LoVo (cell line): ENCODE measurements at regions not wholly inside any gene's neighbourhood (a gene's known extent, or its start where the extent isn't known, plus 50 kb on each side); places are given as distances from the start of the nearest gene placed in this dataset.
"Not testable (repeated sequence)": the region's sequence is repeated elsewhere in the genome, so short reads cannot be mapped to it uniquely, and the experiment has no call there.

Experiments used
- DNase-seq: peaks from one replicate; pipeline ENCODE4 v3.0.0-alpha.2; 2016; ENCODE audit warnings: low spot score

GRCh38 chr3:5035113-5035512 is 55.9 kb downstream of the BHLHE40 start:
- DNase-seq = no peak

GRCh38 chr3:5035692-5036391 is 56.6 kb downstream of the BHLHE40 start:
- DNase-seq = no peak

GRCh38 chr3:5036392-5036766 is 57.1 kb downstream of the BHLHE40 start:
- DNase-seq = no peak

DNA sequence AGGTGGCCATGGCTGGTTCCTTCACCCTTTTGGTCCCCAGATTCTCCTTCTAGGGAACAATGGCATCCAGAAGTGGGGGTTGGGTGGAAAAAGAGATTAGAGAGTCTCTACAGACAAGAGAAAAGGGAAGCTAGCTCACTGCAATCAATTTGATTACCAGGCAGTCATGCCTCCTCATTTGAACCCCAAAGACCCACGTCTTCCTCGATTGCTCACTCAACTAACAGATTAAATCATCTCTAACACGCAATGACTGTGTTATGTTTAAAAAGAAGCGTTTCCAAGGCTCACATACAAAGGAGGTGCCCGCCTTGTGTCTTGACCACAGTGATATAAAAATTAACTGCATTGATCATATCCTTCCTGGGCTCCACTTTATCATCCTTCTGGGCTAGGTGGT is 57.6 kb downstream of the BHLHE40 start:
- no peak for DNase-seq

DNA sequence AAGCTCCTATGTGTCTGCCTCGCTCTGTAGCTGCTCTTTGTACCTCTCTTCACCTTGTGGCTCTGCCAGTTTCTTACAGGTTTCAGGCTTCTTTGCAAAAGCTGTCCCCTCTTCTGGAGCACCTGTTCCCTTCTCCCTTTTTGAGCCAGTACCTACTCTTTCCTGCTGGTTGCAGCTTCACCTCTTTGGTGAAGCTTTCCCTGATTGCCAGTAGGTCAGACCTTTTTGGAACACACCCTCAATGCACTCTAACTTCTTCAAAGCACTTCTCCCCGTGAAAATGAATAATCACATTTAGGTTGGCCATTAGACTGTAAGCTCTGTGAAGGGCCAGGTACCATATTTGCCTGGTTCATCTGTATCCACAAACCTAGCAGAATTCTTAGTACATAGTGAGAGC is 60.3 kb downstream of the BHLHE40 start:
- DNase-seq = no peak

DNA sequence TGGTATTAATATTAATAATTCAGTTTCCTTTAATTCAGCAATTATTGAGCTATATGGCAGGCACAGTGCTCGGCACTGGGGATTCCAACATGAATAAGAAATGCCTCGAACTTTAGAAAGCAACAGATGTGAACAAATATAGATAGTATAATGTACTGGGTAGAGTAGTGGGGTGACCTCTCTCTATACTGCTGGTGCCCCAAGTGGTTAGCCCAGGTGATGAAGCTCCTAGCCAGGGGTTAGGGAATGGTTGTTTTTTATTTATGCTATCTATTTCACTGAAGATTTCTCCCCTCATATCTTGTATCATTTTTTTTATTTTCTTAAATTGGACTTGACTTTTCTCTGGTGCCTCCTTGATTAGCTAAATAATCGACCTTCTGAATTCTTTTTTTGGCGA is 62.1 kb downstream of the BHLHE40 start:
- DNase-seq = no peak

DNA sequence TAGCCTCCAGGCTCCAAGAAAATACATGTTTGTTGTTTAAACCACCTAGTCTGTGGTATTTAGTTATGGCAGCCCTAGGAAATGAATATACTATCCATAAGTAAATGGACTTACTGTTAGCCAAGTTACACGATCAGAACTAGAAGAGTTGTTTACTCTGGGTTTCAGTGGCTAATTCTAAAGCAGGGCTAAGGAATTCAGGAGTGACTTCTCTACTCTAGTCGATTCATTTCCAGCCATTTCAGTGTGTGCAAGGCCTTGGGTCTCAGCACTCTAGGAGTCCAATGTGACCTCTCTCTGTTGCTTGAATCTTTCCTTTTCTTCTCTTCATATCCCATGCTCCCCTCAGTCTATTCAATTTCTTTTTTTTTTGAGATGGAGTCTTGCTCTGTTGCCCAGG is 66.7 kb downstream of the BHLHE40 start:
- no peak for DNase-seq

DNA sequence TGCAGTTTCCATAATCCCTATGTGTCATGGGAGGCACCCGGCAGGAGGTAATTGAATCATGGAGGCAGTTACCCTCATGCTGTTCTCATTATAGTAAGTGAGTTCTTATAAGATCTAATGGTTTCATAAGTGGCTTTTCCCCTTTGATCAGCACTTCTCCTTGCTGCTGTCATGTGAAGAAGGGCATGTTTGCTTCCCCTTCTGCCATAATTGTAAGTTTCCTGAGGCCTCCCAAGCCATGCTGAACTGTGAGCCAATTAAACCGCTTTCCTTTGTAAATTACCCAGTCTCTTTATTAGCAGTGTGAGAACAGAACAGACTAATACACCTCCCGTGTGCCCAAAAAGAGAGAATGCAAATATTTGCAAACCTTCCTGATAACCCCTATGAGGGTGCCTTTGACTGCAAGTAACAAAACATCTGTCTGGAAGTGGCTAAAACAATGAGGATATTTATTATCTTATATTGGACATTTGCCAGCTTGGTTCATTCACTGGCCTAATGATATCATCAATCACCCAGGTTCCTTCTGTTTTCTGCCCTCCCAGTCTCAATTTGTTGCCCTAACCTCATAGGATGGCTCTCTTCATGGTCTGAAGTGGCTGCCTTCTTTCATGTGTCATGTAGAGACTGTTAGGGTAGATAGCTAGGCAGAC is 68.7 kb downstream of the BHLHE40 start:
- no peak for DNase-seq

GRCh38 chr3:5051772-5052171 is 70.3 kb upstream of the ARL8B start:
- no peak for DNase-seq

DNA sequence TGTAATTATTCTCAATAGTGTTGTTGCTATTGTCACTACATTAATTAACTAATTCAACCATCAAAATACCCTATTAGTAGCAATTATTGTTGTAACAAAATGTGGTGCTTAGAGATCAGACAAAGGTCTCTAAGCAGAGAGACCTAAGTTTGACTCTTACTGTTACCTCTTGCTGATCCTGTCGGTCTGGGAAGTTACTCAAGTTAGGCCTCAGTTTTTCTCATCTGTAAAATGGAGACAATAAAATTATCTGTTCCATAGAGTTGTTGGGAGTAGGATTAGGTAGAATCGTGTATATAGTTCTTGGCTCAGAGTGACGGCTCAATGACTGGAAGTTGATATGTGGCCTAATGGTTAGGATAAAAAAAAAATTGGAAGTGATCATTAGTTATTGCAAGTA is 69.8 kb upstream of the ARL8B start:
- DNase-seq = no peak

DNA sequence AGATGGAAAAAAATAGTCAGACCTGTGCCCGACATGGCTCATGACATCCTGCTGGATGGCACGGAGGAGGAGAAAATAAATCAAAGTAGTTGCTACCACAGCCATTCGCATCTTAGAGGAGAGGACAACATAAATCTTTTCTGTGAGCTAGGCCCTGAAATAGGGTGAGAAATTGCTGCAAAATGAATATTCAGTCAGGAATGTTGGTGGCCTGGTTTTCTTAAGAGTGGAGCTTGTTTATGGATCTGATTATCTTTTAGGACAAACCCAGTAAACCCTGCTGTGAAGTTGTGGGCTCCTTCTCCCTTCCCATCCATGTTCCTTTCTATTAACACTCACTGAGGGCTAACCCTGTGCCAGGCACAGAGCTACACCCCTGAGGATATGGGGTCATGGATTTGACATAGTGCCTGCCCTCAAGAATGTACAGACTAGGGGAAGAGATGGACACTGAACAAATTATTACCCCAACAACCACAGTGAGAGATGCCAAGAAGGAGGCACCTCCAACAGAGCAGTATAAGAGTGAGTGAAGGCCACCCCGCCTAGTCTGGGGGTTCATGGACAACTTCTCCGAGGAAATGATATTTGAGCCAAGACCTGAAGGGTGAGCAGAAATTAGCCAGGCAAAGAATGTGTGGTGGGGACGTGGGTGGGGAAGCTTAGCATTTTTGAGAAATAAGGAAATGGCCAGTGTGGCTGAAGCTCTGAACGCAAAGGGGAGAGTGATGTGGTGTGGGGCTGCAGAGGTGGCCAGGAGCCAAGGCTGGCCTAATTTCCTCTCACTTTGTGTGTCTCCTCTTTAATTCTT is 68.9 kb upstream of the ARL8B start:
- no peak for DNase-seq

DNA sequence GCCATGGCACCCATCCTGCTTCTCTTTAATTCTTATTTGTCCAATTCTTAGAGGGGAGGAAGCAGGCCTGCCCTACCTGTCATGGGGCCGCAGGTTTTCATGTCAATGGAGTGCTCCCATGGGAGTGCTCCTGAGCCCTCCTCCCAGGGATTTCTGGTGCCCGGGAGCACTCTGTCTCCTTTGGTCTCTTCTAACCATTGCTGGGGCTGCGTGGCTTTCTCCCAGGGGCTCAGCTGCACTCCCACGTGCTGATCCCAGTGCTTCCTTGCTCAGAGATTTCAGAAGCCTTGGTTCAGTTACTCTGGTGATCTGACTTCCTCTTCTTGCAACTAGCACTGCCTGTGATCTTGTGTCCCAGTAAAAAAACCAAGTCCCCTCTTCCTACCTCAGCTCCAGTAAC is 68.0 kb upstream of the ARL8B start:
- DNase-seq = no peak

- DNase-seq = not testable (repeated sequence)
These were observed 67.5 kb upstream of the ARL8B start for GRCh38 chr3:5054579-5054978.

DNA sequence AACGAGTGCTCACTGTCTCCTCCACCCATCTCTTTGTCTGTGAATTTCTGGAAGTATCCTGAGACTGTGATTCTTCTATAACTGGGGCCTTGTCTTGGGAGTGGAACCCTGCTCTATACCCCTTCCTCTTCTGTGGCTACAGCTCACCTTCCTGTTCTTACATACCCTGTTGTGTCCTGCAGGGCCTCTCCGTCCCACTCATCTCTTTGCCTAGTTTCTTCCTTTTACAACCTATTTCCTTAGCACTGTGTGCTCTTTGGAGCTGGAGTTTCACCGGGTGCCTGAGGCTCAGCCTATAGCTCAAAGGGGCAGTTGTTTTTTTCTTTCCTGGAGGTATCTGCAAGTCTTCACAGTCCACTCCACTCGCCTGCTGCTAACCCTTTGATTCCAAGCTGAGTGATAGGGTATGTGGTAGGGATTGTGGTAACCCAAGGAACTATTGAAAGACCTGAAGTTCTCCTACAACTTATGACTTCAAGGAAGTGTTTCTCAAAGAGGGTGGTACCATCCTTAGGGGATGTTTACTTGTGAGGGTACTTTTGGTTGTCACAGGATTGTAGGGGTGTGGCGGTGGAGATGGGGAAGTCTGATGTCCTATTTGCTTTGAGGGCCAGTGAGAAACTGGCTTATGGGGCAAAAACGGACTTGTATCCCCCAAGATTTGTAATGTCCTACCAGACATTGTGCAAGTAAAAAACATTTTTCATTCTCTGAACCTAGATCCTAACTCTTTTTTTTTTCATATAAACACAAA is 66.6 kb upstream of the ARL8B start:
- no peak for DNase-seq

DNA sequence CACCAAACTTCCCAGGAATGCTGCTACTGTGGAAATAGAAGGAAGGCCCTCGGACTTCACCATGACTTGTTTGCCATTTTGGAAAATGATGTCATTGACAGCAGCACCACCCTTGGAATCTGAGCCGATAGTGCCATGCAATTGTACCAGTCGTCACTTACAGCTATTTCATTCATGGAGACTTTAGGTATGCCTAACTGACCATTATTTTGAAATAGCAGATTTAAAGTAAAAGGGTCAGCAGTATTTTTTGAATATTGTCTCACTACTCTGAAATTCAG is 66.0 kb upstream of the ARL8B start:
- no peak for DNase-seq

GRCh38 chr3:5057272-5057671 is 64.8 kb upstream of the ARL8B start:
- no peak for DNase-seq

DNA sequence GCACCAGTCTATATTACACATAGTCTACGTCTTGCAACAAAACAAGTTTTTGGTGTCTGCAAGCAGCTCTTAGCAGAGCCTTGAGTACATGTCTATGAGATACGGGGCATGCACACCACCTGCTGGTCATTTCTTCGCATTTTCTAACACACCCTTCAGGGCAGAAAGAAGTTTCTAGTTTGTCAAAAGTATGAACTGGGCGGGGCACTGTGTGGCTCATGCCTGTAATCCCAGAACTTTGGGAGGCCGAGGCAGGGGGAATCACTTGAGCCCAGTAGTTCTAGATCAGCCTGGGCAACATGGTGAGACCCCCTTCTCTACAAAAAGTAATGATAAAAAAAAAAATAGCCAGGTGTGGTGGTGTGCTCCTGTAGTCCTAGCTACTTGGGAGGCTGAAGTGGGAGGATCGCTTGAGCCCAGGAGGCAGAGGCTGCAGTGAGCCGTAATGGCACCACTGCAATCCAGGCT is 64.2 kb upstream of the ARL8B start:
- peak; percentile 75 for DNase-seq

- no peak for DNase-seq
These were observed 63.6 kb upstream of the ARL8B start for GRCh38 chr3:5058471-5058951.

- DNase-seq = no peak
These were observed 62.3 kb upstream of the ARL8B start for GRCh38 chr3:5059782-5060181.

DNA sequence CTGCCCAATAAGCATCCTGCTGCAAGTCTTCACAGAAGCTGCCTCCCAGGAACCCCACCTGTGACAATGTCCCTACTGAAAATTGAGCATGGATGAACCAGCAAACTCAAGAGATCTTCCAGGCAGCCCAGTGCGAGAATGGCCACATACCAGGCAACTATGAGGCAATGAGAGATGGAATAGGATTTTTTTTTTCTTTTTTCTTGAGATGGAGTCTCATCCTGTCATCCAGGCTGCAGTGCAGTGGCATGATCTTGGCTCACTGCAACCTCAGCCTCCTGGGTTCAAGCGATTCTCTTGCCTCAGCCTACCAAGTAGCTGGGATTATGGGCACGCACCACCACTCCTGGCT is 60.9 kb upstream of the ARL8B start:
- no peak for DNase-seq

DNA sequence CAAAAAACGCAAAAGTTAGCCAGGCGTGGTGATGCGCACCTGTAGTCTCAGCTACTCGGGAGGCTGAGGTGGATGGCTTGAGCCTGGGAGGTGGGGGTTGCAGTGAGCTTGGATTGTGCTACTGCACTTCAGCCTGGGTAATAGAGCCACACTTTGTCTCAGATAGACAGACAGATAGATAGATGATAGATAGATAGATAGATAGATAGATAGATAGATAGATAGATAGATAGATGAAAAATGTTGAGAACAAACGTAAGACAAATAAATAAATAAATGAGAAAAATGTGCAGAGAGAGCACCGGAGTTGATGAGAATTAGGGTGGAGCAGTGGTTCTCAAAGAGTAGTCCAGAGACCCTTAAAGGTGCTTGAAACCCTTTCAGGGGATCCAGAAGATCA is 58.4 kb upstream of the ARL8B start:
- DNase-seq = no peak

DNA sequence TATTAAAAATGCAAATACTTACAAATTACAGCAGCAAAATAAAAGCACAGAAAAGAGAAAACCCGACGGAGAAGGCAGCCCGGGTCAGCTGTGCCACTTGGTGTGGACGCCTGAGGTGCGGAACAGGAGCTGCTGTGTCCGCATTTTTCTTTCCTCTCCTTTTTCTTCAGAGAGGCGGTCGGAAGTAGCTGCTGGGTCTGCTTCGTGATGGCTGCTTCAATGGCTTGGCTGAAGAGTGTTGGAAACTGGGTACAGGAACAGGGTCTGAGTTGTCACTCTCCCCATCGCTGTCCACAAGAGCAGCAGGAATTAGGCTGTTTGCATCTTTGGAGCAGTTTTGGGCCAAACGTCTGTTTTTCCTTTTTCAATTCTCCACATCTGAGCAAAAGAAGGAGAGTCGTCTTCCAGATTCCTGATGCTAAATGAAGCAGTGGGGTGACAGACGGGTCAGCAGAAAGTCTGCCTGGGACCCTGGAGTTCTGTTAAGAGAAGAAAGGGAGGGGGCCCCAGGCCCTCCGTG is 53.5 kb upstream of the ARL8B start:
- no peak for DNase-seq
